Right lobe of liver (tissue), 4 donors: ENCODE measurements at regions not wholly inside any gene's neighbourhood (a gene's known extent, or its start where the extent isn't known, plus 50 kb on each side); places are given as distances from the start of the nearest gene placed in this dataset.
A peak's percentile ranks its signal among the peaks of the same experiment; 100 is the strongest.

Experiments
- CTCF ChIP-seq, 4 donors: fragments of 200-600 bp in 3 of 4; fragments of 450-650 bp in 1 of 4; IDR thresholded peaks; one replicate each; pipeline versions ENCODE4 v1.5.1 to v1.8.0; 2016 to 2022; ENCODE audit warnings: antibody characterized with exemption in 4 of 4, mild to moderate bottlenecking in 2 of 4
- POLR2A ChIP-seq: fragments of 450-650 bp; IDR thresholded peaks from one replicate; pipeline ENCODE4 v1.6.1; 2017; ENCODE audit warnings: antibody characterized with exemption, mild to moderate bottlenecking
- donor health status: DM: no; HTN: no; CAD: no.
- donor health status: DM: no; HTN: no; CAD: no.
- donor health status: DM: no; HTN: yes; CAD: no.

GRCh38 chr11:89660234-89660633, 49.9 kb upstream of the TRIM77 start:
- TF ChIP-seq CTCF (IDR thresholded peaks at IDR 0.05) = peak; percentile 15 to 48 (median 46)
- TF ChIP-seq POLR2A = no peak
